ENCODE measurements at regions not wholly inside any gene's neighbourhood (a gene's known extent, or its start where the extent isn't known, plus 50 kb on each side); places are given as distances from the start of the nearest gene placed in this dataset.

- no peak overlapping the region for H3K4me3 ChIP-seq (ENCODE audit: low read depth, low read length)
- H3K36me3 ChIP-seq (ENCODE audit: control insufficient read depth, insufficient read depth, low read length), result no peaks in the 10 kb centered on the region
- CTCF ChIA-PET, result no interaction called here
- TF ChIP-seq, protein P1, sequence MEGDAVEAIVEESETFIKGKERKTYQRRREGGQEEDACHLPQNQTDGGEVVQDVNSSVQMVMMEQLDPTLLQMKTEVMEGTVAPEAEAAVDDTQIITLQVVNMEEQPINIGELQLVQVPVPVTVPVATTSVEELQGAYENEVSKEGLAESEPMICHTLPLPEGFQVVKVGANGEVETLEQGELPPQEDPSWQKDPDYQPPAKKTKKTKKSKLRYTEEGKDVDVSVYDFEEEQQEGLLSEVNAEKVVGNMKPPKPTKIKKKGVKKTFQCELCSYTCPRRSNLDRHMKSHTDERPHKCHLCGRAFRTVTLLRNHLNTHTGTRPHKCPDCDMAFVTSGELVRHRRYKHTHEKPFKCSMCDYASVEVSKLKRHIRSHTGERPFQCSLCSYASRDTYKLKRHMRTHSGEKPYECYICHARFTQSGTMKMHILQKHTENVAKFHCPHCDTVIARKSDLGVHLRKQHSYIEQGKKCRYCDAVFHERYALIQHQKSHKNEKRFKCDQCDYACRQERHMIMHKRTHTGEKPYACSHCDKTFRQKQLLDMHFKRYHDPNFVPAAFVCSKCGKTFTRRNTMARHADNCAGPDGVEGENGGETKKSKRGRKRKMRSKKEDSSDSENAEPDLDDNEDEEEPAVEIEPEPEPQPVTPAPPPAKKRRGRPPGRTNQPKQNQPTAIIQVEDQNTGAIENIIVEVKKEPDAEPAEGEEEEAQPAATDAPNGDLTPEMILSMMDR (IDR thresholded peaks at IDR 0.05; ENCODE audit: insufficient read depth, low read depth, low read length), result no peak
- H3K27me3 ChIP-seq (ENCODE audit: control insufficient read depth, insufficient read depth, low read length), result 0 out of 2 replicates have a peak, but pooled peaks cover 2% of the 10 kb centered on the region
- no peak for DNase-seq (ENCODE audit: low read depth)
- POLR2A ChIA-PET, result no interaction called here
Measured at GRCh38 chr5:74070766-74071165, 444.8 kb downstream of the ARHGEF28 start.

DNA sequence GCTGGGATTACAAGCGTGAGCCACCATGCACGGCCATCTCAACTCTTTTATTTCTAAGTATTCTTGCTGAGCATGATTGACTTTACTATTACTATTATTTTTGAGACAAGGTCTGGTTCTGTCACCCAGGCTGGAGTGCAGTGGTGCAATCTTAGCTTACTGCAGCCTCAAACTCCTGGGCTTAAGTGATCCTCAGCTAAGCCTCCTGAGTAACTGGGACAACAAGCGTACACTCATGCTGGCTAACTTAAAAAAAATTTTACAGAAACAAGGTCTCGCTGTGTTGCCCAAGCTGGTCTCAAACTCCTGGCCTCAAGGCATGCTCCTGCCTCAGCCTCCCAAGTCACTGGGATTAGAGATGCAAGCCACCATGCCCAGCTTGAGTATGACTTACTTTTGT lies 443.7 kb downstream of the ARHGEF28 start:
- CTCF ChIA-PET, result interaction anchor here (0.9 kb wide), 1 partner anchor 414 kb away, joined by 3 read pairs; no protein-coding TSS in a partner anchor
- no peak for DNase-seq (ENCODE audit: low read depth)
- 0 out of 2 replicates have a peak, but pooled peaks cover 2% of the 10 kb centered on the region for H3K27me3 ChIP-seq (ENCODE audit: control insufficient read depth, insufficient read depth, low read length)
- POLR2A ChIA-PET, result no interaction called here
- H3K4me3 ChIP-seq (ENCODE audit: low read depth, low read length), result no peak overlapping the region
- no peaks in the 10 kb centered on the region for H3K36me3 ChIP-seq (ENCODE audit: control insufficient read depth, insufficient read depth, low read length)
- TF ChIP-seq, protein P1 (IDR thresholded peaks at IDR 0.05; ENCODE audit: insufficient read depth, low read depth, low read length), result no peak

DNA sequence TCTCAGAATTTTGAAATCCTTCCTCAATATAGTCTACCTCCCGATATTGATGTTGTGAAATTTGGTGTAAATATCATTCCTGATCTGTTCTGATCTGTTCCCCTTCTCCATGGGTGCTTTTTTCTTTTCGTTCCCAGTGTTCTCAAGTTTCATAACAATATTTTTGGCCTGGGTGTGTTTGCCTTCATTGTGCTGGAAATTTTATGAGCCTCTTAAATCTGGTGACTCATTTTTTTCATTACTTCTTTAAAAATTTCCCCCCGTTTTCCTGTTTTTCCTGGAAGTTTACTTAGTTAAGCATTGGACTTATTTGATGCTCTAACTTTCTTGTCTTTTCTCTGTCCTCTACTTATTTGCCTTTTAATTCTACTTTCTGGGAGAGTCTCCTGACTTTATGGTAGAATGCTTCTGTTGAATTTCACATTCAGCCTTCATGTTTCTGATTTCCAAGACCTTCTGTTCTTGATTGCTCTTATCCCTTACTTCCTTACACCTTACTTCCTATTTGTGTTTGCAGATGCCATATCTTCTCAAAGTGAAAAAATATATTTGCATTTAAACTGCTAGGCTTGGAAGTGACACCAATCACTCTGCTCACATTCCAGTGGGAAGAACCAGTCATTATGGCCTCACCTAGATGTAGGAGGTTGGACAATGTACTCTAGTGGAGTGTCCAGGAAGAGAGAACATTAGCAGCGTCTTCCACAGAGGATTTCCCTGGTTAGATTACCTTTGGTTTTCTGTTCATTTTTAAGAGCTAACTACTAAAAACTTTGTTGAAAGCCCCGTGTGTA lies 441.9 kb downstream of the ARHGEF28 start:
- ChIA-PET CTCF (interaction anchor here (1.0 kb wide), 1 partner anchor 10 kb away, joined by 4 read pairs; no protein-coding TSS in a partner anchor), POLR2A (no interaction called here)
- Histone ChIP-seq H3K27me3 (ENCODE audit: control insufficient read depth, insufficient read depth, low read length) (no peaks in the 10 kb centered on the region), H3K4me3 (ENCODE audit: low read depth, low read length) (no peak overlapping the region), H3K36me3 (ENCODE audit: control insufficient read depth, insufficient read depth, low read length) (no peaks in the 10 kb centered on the region)
- TF ChIP-seq, protein P1 (IDR thresholded peaks at IDR 0.05; ENCODE audit: insufficient read depth, low read depth, low read length), result no peak
- peak; percentile 36 for DNase-seq (ENCODE audit: low read depth)

GRCh38 chr5:74064911-74065310 lies 438.9 kb downstream of the ARHGEF28 start:
- DNase-seq (ENCODE audit: low read depth), result no peak
- Histone ChIP-seq H3K27me3 (ENCODE audit: control insufficient read depth, insufficient read depth, low read length) (no peaks in the 10 kb centered on the region), H3K36me3 (ENCODE audit: control insufficient read depth, insufficient read depth, low read length) (no peaks in the 10 kb centered on the region), H3K4me3 (ENCODE audit: low read depth, low read length) (no peak overlapping the region)
- TF ChIP-seq, protein P1 (IDR thresholded peaks at IDR 0.05; ENCODE audit: insufficient read depth, low read depth, low read length), result no peak
- CTCF ChIA-PET, result interaction anchor here (0.7 to 1.9 kb wide), 3 partner anchors 8 to 163 kb away, joined by 3 to 5 read pairs (median 3); no protein-coding TSS in a partner anchor
- POLR2A ChIA-PET, result no interaction called here

- no peaks in the 10 kb centered on the region for H3K27me3 ChIP-seq (ENCODE audit: control insufficient read depth, insufficient read depth, low read length)
- ChIA-PET POLR2A (no interaction called here), CTCF (no interaction called here)
- H3K4me3 ChIP-seq (ENCODE audit: low read depth, low read length), result no peak overlapping the region
- no peaks in the 10 kb centered on the region for H3K36me3 ChIP-seq (ENCODE audit: control insufficient read depth, insufficient read depth, low read length)
- TF ChIP-seq, protein P1 (IDR thresholded peaks at IDR 0.05; ENCODE audit: insufficient read depth, low read depth, low read length), result no peak
- no peak for DNase-seq (ENCODE audit: low read depth)
Measured at GRCh38 chr5:74064225-74064624, 438.2 kb downstream of the ARHGEF28 start.

All from BJ (cell line).